GM23338 (cell line): ENCODE measurements at regions not wholly inside any gene's neighbourhood (a gene's known extent, or its start where the extent isn't known, plus 50 kb on each side); places are given as distances from the start of the nearest gene placed in this dataset.

Experiments used
- ATAC-seq: fragments of 200-7000 bp; cut with Tn5 transposase; 3 replicates; pipeline ENCODE4 v1.9.1; 2020
- DNase-seq: peaks from one replicate; pipeline ENCODE4 v3.0.0-alpha.2; 2015; ENCODE audit warnings: low spot score
- H2AFZ ChIP-seq: fragments of 200-600 bp; sonication (generic); 2 replicates; pipeline ENCODE4 v1.8.0; 2016; ENCODE audit warnings: antibody characterized with exemption, mild to moderate bottlenecking, moderate library complexity
- H3F3A ChIP-seq: fragments of 200-600 bp; sonication (generic); replicated peaks from 2 replicates; pipeline ENCODE4 v1.8.0; 2017; ENCODE audit warnings: antibody characterized with exemption, mixed run types, low read depth
- H3K27ac ChIP-seq: fragments of 200-600 bp; sonication (generic); 2 replicates; pipeline ENCODE4 v1.6.1; 2016; ENCODE audit warnings: low read depth
- H3K27me3 ChIP-seq: fragments of 200-600 bp; sonication (generic); 2 replicates; pipeline ENCODE4 v1.8.0; 2016; ENCODE audit warnings: mild to moderate bottlenecking, mixed run types, moderate library complexity; ENCODE audit not compliant: insufficient read depth
- H3K36me3 ChIP-seq: fragments of 200-600 bp; sonication (generic); 2 replicates; pipeline ENCODE4 v1.8.0; 2016; ENCODE audit warnings: mild to moderate bottlenecking; ENCODE audit not compliant: insufficient read depth
- H3K4me1 ChIP-seq: fragments of 200-600 bp; sonication (generic); 2 replicates; pipeline ENCODE4 v1.8.0; 2016; ENCODE audit warnings: mild to moderate bottlenecking, moderate library complexity; ENCODE audit not compliant: insufficient read depth
- H3K4me2 ChIP-seq: fragments of 200-600 bp; sonication (generic); 2 replicates; pipeline ENCODE4 v1.7.1; 2017; ENCODE audit warnings: mixed run types
- H3K4me3 ChIP-seq: fragments of 200-600 bp; sonication (generic); 2 replicates; pipeline ENCODE4 v1.6.1; 2016; ENCODE audit warnings: mixed run types
- H3K79me2 ChIP-seq: fragments of 200-600 bp; sonication (generic); replicated peaks from 2 replicates; pipeline ENCODE4 v1.8.0; 2017; ENCODE audit warnings: mild to moderate bottlenecking; ENCODE audit not compliant: insufficient read depth
- H3K9me2 ChIP-seq: fragments of 200-600 bp; sonication (generic); 2 replicates; pipeline ENCODE4 v1.8.0; 2017; ENCODE audit not compliant: insufficient read depth
- H4K20me1 ChIP-seq: fragments of 200-600 bp; sonication (generic); replicated peaks from 2 replicates; pipeline ENCODE4 v1.8.0; 2017; ENCODE audit warnings: mild to moderate bottlenecking; ENCODE audit not compliant: insufficient read depth
- H3K27ac Mint-ChIP-seq: 2 replicates; pipeline ENCODE4 v1.8.0; 2020; ENCODE audit warnings: inconsistent platforms, mild to moderate bottlenecking, moderate library complexity, mixed read lengths
- H3K27me3 Mint-ChIP-seq: 3 replicates; pipeline ENCODE4 v1.8.0; 2022; ENCODE audit warnings: low read depth, mild to moderate bottlenecking, moderate library complexity, mixed read lengths, inconsistent platforms; ENCODE audit not compliant: insufficient read depth, poor library complexity
- H3K36me3 Mint-ChIP-seq: 3 replicates; pipeline ENCODE4 v1.8.0; 2021; ENCODE audit warnings: low read depth, mild to moderate bottlenecking, inconsistent platforms, moderate library complexity, mixed read lengths
- H3K4me1 Mint-ChIP-seq: 3 replicates; pipeline ENCODE4 v1.8.0; 2020; ENCODE audit warnings: mild to moderate bottlenecking, inconsistent platforms, mixed read lengths
- H3K4me3 Mint-ChIP-seq: 3 replicates; pipeline ENCODE4 v1.8.0; 2021; ENCODE audit warnings: moderate library complexity, mild to moderate bottlenecking, inconsistent platforms, mixed read lengths
- H3K9me3 Mint-ChIP-seq: 3 replicates; pipeline ENCODE4 v1.8.0; 2020; ENCODE audit warnings: moderate library complexity, mild to moderate bottlenecking, inconsistent platforms, mixed read lengths
- CREB1 ChIP-seq: fragments of 250-450 bp; sonication (Bioruptor Pico); IDR thresholded peaks from 2 replicates; pipeline ENCODE4 v1.5.0; 2020; ENCODE audit warnings: low read depth, mild to moderate bottlenecking, moderate library complexity
- EZH2 ChIP-seq: fragments of 200-600 bp; sonication (generic); IDR thresholded peaks from one replicate; pipeline ENCODE4 v1.8.0; 2017; ENCODE audit warnings: antibody characterized with exemption, mild to moderate bottlenecking, low read depth; ENCODE audit not compliant: unreplicated experiment
- EZH2phosphoT487 ChIP-seq: fragments of 200-600 bp; sonication (generic); IDR thresholded peaks from one replicate; pipeline ENCODE4 v1.8.1; 2018; ENCODE audit warnings: antibody characterized with exemption; ENCODE audit not compliant: unreplicated experiment
- JUNB ChIP-seq: IDR thresholded peaks from one replicate; pipeline ENCODE4 v1.6.1; 2016; ENCODE audit warnings: antibody characterized with exemption; ENCODE audit not compliant: unreplicated experiment
- NANOG ChIP-seq: IDR thresholded peaks from 2 replicates; pipeline ENCODE4 v1.6.1; 2016; ENCODE audit warnings: antibody characterized with exemption, borderline replicate concordance
- POLR2AphosphoS5 ChIP-seq: IDR thresholded peaks from 2 replicates; pipeline ENCODE4 v1.6.1; 2016; ENCODE audit warnings: antibody characterized with exemption, low read depth
- REST ChIP-seq: IDR thresholded peaks from one replicate; pipeline ENCODE4 v1.6.1; 2018; ENCODE audit warnings: antibody characterized with exemption; ENCODE audit not compliant: unreplicated experiment
- STAT1 ChIP-seq: IDR thresholded peaks from one replicate; pipeline ENCODE4 v1.6.1; 2016; ENCODE audit warnings: antibody characterized with exemption; ENCODE audit not compliant: unreplicated experiment
- ZNF114 ChIP-seq: fragments of 250-450 bp; sonication (Bioruptor Pico); IDR thresholded peaks from 2 replicates; pipeline ENCODE4 v1.5.0; 2020; ENCODE audit warnings: mild to moderate bottlenecking, moderate library complexity
- ZNF331 ChIP-seq: fragments of 250-450 bp; sonication (Bioruptor Pico); IDR thresholded peaks from 2 replicates; pipeline ENCODE4 v1.5.0; 2020; ENCODE audit warnings: low read depth, mild to moderate bottlenecking, moderate library complexity
- TF ChIP-seq, protein P1 (sequence below), 2 experiments: fragments of 200-600 bp in 1 of 2; sonication (generic) in 1 of 2; conservative IDR thresholded peaks; 2 replicates each; pipeline versions ENCODE4 v1.5.1 to v1.6.1; 2016 to 2017; ENCODE audit warnings: antibody characterized with exemption in 2 of 2, low read depth in 2 of 2, mild to moderate bottlenecking in 2 of 2, moderate library complexity in 1 of 2
- TF ChIP-seq, protein P2 (sequence below): fragments of 250-450 bp; sonication (Bioruptor Pico); IDR thresholded peaks from 2 replicates; pipeline ENCODE4 v1.5.0; 2020; ENCODE audit warnings: mild to moderate bottlenecking, moderate library complexity
- TF ChIP-seq, protein P3 (sequence below): IDR thresholded peaks from 2 replicates; pipeline ENCODE4 v1.6.1; 2016; ENCODE audit warnings: antibody characterized with exemption

GRCh38 chr13:44757671-44758070, 181.5 kb upstream of the TSC22D1 start:
- no peaks in the 10 kb centered on the region for H3K9me3 Mint-ChIP-seq
- H3K27ac Mint-ChIP-seq, result no peak overlapping the region
- no peaks in the 10 kb centered on the region for H4K20me1 ChIP-seq

More at GRCh38 chr13:44757671-44758070, 181.5 kb upstream of the TSC22D1 start:
- H3K36me3 Mint-ChIP-seq, result no peaks in the 10 kb centered on the region
- Histone ChIP-seq H3K79me2 (no peaks in the 10 kb centered on the region), H3K27me3 (no peaks in the 10 kb centered on the region), H3K9me2 (no peaks in the 10 kb centered on the region), H3K4me1 (no peaks in the 10 kb centered on the region), H3F3A (no peaks in the 10 kb centered on the region), H3K27ac (no peak overlapping the region), H3K36me3 (no peaks in the 10 kb centered on the region), H3K4me2 (no peak overlapping the region), H3K4me3 (no peak overlapping the region), H2AFZ (no peak overlapping the region)
- ATAC-seq (no peak), DNase-seq (no peak)
- peaks cover 8% of the 10 kb centered on the region for H3K27me3 Mint-ChIP-seq
- TF ChIP-seq JUNB (no peak), NANOG (no peak), POLR2AphosphoS5 (no peak), CREB1 (CRISPR knock-in tag) (no peak), REST (no peak), ZNF331 (CRISPR knock-in tag) (no peak), ZNF114 (no peak), EZH2 (no peak), EZH2phosphoT487 (no peak), STAT1 (no peak)
- TF ChIP-seq, protein P1, sequence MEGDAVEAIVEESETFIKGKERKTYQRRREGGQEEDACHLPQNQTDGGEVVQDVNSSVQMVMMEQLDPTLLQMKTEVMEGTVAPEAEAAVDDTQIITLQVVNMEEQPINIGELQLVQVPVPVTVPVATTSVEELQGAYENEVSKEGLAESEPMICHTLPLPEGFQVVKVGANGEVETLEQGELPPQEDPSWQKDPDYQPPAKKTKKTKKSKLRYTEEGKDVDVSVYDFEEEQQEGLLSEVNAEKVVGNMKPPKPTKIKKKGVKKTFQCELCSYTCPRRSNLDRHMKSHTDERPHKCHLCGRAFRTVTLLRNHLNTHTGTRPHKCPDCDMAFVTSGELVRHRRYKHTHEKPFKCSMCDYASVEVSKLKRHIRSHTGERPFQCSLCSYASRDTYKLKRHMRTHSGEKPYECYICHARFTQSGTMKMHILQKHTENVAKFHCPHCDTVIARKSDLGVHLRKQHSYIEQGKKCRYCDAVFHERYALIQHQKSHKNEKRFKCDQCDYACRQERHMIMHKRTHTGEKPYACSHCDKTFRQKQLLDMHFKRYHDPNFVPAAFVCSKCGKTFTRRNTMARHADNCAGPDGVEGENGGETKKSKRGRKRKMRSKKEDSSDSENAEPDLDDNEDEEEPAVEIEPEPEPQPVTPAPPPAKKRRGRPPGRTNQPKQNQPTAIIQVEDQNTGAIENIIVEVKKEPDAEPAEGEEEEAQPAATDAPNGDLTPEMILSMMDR (conservative IDR thresholded peaks at IDR 0.05; ENCODE audit: low read depth in 2 of 2), result no peak
- TF ChIP-seq, protein P2, sequence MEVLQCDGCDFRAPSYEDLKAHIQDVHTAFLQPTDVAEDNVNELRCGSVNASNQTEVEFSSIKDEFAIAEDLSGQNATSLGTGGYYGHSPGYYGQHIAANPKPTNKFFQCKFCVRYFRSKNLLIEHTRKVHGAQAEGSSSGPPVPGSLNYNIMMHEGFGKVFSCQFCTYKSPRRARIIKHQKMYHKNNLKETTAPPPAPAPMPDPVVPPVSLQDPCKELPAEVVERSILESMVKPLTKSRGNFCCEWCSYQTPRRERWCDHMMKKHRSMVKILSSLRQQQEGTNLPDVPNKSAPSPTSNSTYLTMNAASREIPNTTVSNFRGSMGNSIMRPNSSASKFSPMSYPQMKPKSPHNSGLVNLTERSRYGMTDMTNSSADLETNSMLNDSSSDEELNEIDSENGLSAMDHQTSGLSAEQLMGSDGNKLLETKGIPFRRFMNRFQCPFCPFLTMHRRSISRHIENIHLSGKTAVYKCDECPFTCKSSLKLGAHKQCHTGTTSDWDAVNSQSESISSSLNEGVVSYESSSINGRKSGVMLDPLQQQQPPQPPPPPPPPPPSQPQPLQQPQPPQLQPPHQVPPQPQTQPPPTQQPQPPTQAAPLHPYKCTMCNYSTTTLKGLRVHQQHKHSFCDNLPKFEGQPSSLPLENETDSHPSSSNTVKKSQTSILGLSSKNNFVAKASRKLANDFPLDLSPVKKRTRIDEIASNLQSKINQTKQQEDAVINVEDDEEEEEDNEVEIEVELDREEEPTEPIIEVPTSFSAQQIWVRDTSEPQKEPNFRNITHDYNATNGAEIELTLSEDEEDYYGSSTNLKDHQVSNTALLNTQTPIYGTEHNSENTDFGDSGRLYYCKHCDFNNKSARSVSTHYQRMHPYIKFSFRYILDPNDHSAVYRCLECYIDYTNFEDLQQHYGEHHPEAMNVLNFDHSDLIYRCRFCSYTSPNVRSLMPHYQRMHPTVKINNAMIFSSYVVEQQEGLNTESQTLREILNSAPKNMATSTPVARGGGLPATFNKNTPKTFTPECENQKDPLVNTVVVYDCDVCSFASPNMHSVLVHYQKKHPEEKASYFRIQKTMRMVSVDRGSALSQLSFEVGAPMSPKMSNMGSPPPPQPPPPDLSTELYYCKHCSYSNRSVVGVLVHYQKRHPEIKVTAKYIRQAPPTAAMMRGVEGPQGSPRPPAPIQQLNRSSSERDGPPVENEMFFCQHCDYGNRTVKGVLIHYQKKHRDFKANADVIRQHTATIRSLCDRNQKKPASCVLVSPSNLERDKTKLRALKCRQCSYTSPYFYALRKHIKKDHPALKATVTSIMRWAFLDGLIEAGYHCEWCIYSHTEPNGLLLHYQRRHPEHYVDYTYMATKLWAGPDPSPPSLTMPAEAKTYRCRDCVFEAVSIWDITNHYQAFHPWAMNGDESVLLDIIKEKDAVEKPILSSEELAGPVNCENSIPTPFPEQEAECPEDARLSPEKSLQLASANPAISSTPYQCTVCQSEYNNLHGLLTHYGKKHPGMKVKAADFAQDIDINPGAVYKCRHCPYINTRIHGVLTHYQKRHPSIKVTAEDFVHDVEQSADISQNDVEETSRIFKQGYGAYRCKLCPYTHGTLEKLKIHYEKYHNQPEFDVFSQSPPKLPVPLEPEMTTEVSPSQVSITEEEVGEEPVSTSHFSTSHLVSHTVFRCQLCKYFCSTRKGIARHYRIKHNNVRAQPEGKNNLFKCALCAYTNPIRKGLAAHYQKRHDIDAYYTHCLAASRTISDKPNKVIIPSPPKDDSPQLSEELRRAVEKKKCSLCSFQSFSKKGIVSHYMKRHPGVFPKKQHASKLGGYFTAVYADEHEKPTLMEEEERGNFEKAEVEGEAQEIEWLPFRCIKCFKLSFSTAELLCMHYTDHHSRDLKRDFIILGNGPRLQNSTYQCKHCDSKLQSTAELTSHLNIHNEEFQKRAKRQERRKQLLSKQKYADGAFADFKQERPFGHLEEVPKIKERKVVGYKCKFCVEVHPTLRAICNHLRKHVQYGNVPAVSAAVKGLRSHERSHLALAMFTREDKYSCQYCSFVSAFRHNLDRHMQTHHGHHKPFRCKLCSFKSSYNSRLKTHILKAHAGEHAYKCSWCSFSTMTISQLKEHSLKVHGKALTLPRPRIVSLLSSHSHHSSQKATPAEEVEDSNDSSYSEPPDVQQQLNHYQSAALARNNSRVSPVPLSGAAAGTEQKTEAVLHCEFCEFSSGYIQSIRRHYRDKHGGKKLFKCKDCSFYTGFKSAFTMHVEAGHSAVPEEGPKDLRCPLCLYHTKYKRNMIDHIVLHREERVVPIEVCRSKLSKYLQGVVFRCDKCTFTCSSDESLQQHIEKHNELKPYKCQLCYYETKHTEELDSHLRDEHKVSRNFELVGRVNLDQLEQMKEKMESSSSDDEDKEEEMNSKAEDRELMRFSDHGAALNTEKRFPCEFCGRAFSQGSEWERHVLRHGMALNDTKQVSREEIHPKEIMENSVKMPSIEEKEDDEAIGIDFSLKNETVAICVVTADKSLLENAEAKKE, result no peak
- TF ChIP-seq, protein P3, sequence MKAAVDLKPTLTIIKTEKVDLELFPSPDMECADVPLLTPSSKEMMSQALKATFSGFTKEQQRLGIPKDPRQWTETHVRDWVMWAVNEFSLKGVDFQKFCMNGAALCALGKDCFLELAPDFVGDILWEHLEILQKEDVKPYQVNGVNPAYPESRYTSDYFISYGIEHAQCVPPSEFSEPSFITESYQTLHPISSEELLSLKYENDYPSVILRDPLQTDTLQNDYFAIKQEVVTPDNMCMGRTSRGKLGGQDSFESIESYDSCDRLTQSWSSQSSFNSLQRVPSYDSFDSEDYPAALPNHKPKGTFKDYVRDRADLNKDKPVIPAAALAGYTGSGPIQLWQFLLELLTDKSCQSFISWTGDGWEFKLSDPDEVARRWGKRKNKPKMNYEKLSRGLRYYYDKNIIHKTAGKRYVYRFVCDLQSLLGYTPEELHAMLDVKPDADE, result no peak
- peaks cover 17% of the 10 kb centered on the region; the same call in 2 of the 3 replicates for H3K4me1 Mint-ChIP-seq
- H3K4me3 Mint-ChIP-seq, result no peak overlapping the region
